Effector memory CD4-positive, alpha-beta T cell (primary cell): ENCODE measurements at regions not wholly inside any gene's neighbourhood (a gene's known extent, or its start where the extent isn't known, plus 50 kb on each side); places are given as distances from the start of the nearest gene placed in this dataset.

Source experiments
- DNase-seq, 3 donors: peaks; one replicate each; pipeline ENCODE4 v3.0.0-alpha.2; 2020
- H3K27ac ChIP-seq: 2 replicates; pipeline ENCODE4 v1.7.0; 2013; ENCODE audit warnings: mild to moderate bottlenecking, low read length, moderate library complexity; ENCODE audit not compliant: insufficient read depth, poor library complexity, severe bottlenecking
- H3K27me3 ChIP-seq: replicated peaks from 2 replicates; pipeline ENCODE4 v1.7.0; 2013; ENCODE audit warnings: mild to moderate bottlenecking, low read length; ENCODE audit not compliant: insufficient read depth, control insufficient read depth, poor library complexity, severe bottlenecking
- H3K36me3 ChIP-seq: 2 replicates; pipeline ENCODE4 v1.7.0; 2013; ENCODE audit warnings: mild to moderate bottlenecking, low read length, moderate library complexity; ENCODE audit not compliant: control insufficient read depth, insufficient read depth
- H3K4me1 ChIP-seq: 2 replicates; pipeline ENCODE4 v1.7.0; 2013; ENCODE audit warnings: low read length, mild to moderate bottlenecking; ENCODE audit not compliant: control insufficient read depth, insufficient read depth, poor library complexity, severe bottlenecking
- H3K4me3 ChIP-seq: 2 replicates; pipeline ENCODE4 v1.7.0; 2013; ENCODE audit warnings: low read length, low read depth, mild to moderate bottlenecking; ENCODE audit not compliant: insufficient read depth, poor library complexity, severe bottlenecking
- H3K9me3 ChIP-seq: 2 replicates; pipeline ENCODE4 v1.7.0; 2013; ENCODE audit warnings: mild to moderate bottlenecking, low read length, moderate library complexity; ENCODE audit not compliant: control insufficient read depth

GRCh38 chr5:77157732-77158532, 52.5 kb upstream of the PDE8B start:
- H3K27ac ChIP-seq, result no peak overlapping the region
- H3K9me3 ChIP-seq, result no peaks in the 10 kb centered on the region
- H3K4me3 ChIP-seq, result no peak overlapping the region
- H3K27me3 ChIP-seq, result no peaks in the 10 kb centered on the region
- peaks cover 5% of the 10 kb centered on the region for H3K4me1 ChIP-seq
- no peaks in the 10 kb centered on the region for H3K36me3 ChIP-seq
- DNase-seq, result no peak

GRCh38 chr5:77156379-77156778, 54.1 kb upstream of the PDE8B start:
- no peak for DNase-seq
- peaks cover 5% of the 10 kb centered on the region for H3K4me1 ChIP-seq
- H3K36me3 ChIP-seq, result no peaks in the 10 kb centered on the region
- H3K27ac ChIP-seq, result no peak overlapping the region
- H3K27me3 ChIP-seq, result no peaks in the 10 kb centered on the region
- H3K4me3 ChIP-seq, result no peak overlapping the region
- H3K9me3 ChIP-seq, result no peaks in the 10 kb centered on the region

- H3K4me1 ChIP-seq, result peaks cover 5% of the 10 kb centered on the region
- H3K36me3 ChIP-seq, result no peaks in the 10 kb centered on the region
- H3K4me3 ChIP-seq, result no peak overlapping the region
- H3K9me3 ChIP-seq, result no peaks in the 10 kb centered on the region
- H3K27me3 ChIP-seq, result no peaks in the 10 kb centered on the region
- no peak overlapping the region for H3K27ac ChIP-seq
- peak in 1 of 3 donors; percentile 13 for DNase-seq
Measured at GRCh38 chr5:77155179-77155785, 55.2 kb upstream of the PDE8B start.

GRCh38 chr5:77152441-77152840, 58.0 kb upstream of the PDE8B start:
- H3K27ac ChIP-seq, result no peak overlapping the region
- H3K9me3 ChIP-seq, result no peaks in the 10 kb centered on the region
- DNase-seq, result no peak
- no peaks in the 10 kb centered on the region for H3K36me3 ChIP-seq
- H3K4me3 ChIP-seq, result no peak overlapping the region
- peaks cover 5% of the 10 kb centered on the region for H3K4me1 ChIP-seq
- no peaks in the 10 kb centered on the region for H3K27me3 ChIP-seq

GRCh38 chr5:77151501-77151900, 59.0 kb upstream of the PDE8B start:
- no peak for DNase-seq
- Histone ChIP-seq H3K9me3 (no peaks in the 10 kb centered on the region), H3K27ac (no peak overlapping the region), H3K36me3 (no peaks in the 10 kb centered on the region), H3K4me1 (peaks cover 2% of the 10 kb centered on the region), H3K27me3 (no peaks in the 10 kb centered on the region), H3K4me3 (no peak overlapping the region)

GRCh38 chr5:77146896-77147295, 59.8 kb upstream of the ZBED3 start:
- H3K4me3 ChIP-seq, result no peak overlapping the region
- no peak overlapping the region for H3K27ac ChIP-seq
- DNase-seq, result no peak

GRCh38 chr5:77145666-77146065, 58.6 kb upstream of the ZBED3 start:
- H3K27ac ChIP-seq, result no peak overlapping the region
- no peaks in the 10 kb centered on the region for H3K27me3 ChIP-seq
- no peak for DNase-seq

More at GRCh38 chr5:77146896-77147295, 59.8 kb upstream of the ZBED3 start:
- Histone ChIP-seq H3K9me3 (no peaks in the 10 kb centered on the region), H3K4me1 (no peaks in the 10 kb centered on the region), H3K27me3 (no peaks in the 10 kb centered on the region), H3K36me3 (no peaks in the 10 kb centered on the region)

GRCh38 chr5:77144837-77145139, 57.7 kb upstream of the ZBED3 start:
- H3K4me1 ChIP-seq, result no peaks in the 10 kb centered on the region
- no peak overlapping the region for H3K27ac ChIP-seq
- no peaks in the 10 kb centered on the region for H3K9me3 ChIP-seq
- no peaks in the 10 kb centered on the region for H3K36me3 ChIP-seq
- no peaks in the 10 kb centered on the region for H3K27me3 ChIP-seq
- no peak for DNase-seq
- H3K4me3 ChIP-seq, result no peak overlapping the region

More at GRCh38 chr5:77145666-77146065, 58.6 kb upstream of the ZBED3 start:
- Histone ChIP-seq H3K4me1 (no peaks in the 10 kb centered on the region), H3K9me3 (no peaks in the 10 kb centered on the region), H3K4me3 (no peak overlapping the region), H3K36me3 (no peaks in the 10 kb centered on the region)

GRCh38 chr5:77143998-77144836, 57.1 kb upstream of the ZBED3 start:
- Histone ChIP-seq H3K36me3 (no peaks in the 10 kb centered on the region), H3K27ac (no peak overlapping the region), H3K27me3 (no peaks in the 10 kb centered on the region), H3K4me3 (no peak overlapping the region), H3K9me3 (no peaks in the 10 kb centered on the region), H3K4me1 (no peaks in the 10 kb centered on the region)
- peak in 2 of 3 donors; percentile 1 to 2 for DNase-seq

GRCh38 chr5:77140350-77140749, 53.3 kb upstream of the ZBED3 start:
- no peaks in the 10 kb centered on the region for H3K36me3 ChIP-seq
- no peak overlapping the region for H3K4me3 ChIP-seq
- H3K27me3 ChIP-seq, result no peaks in the 10 kb centered on the region
- H3K4me1 ChIP-seq, result no peaks in the 10 kb centered on the region
- H3K27ac ChIP-seq, result no peak overlapping the region
- H3K9me3 ChIP-seq, result no peaks in the 10 kb centered on the region
- no peak for DNase-seq
